GM12891 (cell line): ENCODE measurements at regions not wholly inside any gene's neighbourhood (a gene's known extent, or its start where the extent isn't known, plus 50 kb on each side); places are given as distances from the start of the nearest gene placed in this dataset.

Source experiments
- POLR2A ChIP-seq: IDR thresholded peaks from 2 replicates; pipeline ENCODE4 v1.6.1; 2011; ENCODE audit warnings: low read depth, low read length, control low read depth
- POLR2AphosphoS5 ChIP-seq: IDR thresholded peaks from 2 replicates; pipeline ENCODE4 v1.6.1; 2011; ENCODE audit warnings: low read depth, low read length, control low read depth
- TAF1 ChIP-seq: IDR thresholded peaks from 2 replicates; pipeline ENCODE4 v1.6.1; 2011; ENCODE audit warnings: low read depth, low read length, control low read depth

GRCh38 chr16:24670623-24671454 is 58.6 kb upstream of the TNRC6A start:
- TF ChIP-seq POLR2A = no peak
- TF ChIP-seq POLR2AphosphoS5 = no peak
- no peak for TF ChIP-seq TAF1
